HG03066 (cell line): ENCODE measurements at regions not wholly inside any gene's neighbourhood (a gene's known extent, or its start where the extent isn't known, plus 50 kb on each side); places are given as distances from the start of the nearest gene placed in this dataset.
"Not testable (repeated sequence)": the region's sequence is repeated elsewhere in the genome, so short reads cannot be mapped to it uniquely, and the experiment has no call there.

Source experiments
- ATAC-seq: cut with Tn5 transposase; IDR thresholded peaks from one replicate; pipeline ENCODE4 v1.9.1; 2021; ENCODE audit warnings: low read depth; ENCODE audit not compliant: unreplicated experiment

DNA sequence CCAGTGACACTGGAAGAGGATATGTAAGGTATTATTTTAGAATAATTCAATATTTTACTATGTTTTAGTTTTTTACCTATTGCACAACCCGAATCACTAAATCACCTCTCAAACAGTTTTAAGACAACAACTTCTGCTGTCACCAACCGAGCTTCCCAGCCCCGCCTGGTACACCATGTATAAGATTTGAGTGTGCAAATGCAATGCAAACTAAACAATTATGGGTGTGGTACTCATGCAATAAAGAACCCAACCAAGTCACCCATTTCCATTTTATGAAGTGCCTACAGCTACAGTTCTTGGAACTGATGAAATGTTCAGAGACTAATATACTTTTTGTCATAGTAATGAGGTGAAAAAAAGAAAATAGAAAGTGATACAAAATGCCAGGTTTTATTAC is 256.2 kb downstream of the TAFA4 start:
- no peak for ATAC-seq

DNA sequence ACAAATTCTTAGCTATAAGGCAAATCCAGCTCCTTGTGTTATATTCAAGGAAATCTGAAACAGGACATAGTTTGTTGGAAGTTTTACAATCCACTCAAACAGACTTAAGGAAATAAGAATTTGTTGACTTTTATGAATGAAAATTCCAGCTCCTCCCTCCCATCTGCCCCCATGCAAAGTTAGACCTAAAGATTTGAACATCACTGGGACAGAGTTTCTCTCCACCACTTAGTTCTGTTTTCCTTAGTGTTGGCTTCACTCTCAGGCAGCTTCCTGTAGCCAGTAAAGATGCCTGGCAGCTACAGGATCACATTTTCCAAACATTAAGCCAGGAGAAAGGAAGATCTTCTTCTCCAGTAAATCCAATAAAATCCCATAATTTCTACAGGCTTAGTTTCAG is 265.0 kb downstream of the TAFA4 start:
- ATAC-seq = no peak

DNA sequence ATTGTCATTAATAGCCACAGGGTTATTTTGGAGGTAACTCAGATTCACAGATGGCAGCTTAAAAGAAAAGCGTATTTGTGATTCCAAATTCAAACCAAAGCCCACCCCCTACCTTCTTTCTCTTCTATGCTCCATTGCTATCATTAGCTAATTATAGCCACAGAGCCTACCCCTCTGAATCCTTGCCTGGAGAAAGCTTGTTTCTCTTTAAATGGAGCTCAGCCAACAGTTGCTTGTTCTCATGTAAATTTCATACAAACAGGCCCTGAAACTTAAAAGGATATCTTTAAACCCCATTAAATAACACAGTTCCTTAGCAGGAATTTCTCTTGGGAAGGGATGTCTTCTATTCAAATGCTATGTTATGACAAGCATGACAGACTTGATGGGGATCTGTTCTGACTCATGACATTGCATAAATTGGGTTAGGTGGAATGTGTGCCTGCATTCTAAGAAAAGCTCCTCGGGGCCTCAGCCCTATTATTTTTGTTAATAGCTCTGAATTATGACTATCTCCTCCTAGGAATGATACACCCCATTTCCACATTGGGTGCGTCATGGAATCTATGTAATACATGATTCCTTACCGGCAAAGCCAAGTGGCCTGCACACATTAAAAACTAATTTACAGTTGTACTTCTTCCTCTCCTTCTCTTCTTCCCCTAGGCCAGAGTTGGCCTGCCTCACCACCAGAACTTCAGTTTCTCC is 265.8 kb downstream of the TAFA4 start:
- no peak for ATAC-seq

DNA sequence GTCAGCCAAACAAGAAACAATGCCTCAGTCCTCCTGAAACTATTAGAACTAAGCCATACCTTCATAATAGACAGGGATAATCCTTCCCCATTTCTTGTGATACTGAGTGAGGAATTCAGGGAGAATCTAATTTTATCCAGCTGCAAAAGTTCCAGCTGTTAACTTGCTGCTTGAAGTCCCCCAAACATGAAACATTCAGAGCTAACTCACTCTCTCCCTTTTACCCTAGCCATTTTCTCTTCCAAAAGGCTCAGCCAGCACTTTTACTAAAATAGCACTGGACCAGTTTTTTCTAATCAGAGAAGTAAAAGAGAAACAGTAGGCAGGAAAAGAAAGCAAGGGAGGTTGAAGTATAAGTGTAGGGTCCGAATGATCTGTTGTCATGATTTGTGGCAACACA is 268.1 kb downstream of the TAFA4 start:
- ATAC-seq = no peak

DNA sequence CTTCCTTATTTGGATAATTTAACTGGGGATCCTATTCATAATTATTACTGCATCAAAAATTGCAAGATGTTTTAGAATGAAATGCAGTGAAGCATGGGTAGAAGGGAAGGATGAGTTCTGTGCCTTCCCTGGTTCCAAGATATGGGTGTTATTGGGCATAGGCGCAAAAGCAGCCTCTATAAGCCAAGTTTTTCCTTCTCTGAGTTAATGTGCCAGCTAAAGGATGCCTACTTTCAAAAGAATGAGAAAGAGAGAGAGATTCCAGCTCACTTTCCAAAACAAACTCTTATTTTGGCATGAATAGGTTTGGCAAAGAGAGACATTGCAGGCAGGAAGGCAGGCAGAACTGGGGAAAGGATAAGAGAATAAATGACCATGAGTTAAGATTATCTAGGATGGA is 270.2 kb downstream of the TAFA4 start:
- no peak for ATAC-seq

DNA sequence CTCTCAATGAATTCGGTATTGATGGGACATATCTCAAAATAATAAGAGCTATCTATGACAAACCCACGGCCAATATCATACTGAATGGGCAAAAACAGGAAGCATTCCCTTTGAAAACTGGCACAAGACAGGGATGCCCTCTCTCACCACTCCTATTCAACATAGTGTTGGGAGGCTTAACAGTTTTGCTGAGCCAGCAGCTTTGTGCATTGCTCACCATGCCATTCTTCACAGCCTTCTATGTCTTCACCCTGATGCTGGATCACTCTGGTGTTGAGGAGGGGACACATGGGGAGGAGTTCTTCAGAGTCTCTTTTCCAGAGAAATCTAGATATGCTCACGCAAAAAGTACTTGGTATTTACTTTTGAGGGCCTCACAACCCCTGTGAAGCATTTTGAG is 281.7 kb downstream of the TAFA4 start:
- ATAC-seq = not testable (repeated sequence)

DNA sequence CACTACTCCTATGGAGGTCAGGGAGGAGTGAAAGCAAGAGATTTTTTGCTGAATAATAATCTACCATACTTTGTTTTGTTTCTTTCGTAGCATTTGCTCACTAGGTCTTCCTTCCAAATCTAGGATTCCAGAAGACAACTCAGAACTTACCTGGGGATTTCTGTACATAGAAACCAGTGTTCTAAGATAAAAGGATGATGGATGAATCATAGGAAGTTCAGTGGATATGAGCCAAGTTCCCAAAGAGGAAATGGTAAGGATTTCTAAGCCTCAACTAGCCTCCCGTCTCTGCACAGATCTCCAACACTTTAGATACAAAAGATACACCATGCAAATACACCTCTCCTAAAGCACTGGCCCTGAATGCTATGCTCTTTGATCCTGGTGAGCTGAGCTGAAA is 283.9 kb downstream of the TAFA4 start:
- no peak for ATAC-seq

DNA sequence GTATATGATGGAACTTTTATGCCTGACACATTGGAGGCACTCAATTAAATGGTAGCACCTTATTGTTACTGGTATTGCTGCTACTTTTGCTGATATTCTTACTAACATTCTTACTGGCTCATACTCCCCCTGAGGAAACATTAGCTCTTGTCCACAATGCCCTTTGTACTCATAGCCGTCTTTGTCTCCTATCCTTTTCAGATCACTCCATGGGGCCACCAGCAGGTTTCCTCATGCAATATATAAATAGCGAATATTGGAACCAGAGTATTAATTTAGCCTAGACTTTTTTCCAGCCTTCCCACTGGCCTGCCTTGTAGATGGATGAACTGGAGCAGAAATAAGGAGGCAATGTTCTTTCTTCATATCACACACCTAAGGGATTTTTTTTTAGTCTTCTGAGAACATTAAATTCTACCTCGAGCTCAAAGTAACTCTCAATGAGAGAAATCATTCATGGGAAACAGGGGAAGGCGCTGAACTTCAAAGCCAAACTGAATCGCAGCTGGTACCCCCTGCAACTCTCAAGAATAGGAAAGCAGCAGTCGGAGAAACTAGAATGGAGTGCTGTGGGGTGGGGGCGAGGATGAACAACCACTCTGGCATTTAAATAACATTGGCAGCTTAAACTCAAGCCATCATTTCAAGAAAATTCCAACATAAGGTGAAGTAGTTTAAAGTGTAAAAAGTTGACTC is 300.3 kb downstream of the TAFA4 start:
- ATAC-seq = no peak

DNA sequence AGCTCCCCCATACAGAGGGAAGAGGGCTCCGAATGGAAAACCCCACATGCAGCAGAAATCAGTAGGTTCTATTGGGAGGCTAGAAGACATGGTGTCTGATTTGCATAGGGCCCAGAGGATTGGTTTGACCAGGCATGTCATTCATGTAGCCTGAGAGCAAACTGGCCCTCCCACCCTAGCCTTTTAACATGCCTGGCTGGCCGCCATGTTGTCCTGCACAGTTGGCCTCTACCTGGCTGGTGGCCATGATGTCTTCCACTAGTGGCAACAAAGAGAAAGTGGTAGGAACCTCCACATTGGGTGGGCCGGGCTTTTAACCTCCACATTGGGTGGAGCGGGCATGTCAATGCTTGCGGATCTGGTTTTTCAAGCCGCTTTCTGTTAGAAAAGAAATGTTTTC is 312.1 kb downstream of the TAFA4 start:
- ATAC-seq = no peak

DNA sequence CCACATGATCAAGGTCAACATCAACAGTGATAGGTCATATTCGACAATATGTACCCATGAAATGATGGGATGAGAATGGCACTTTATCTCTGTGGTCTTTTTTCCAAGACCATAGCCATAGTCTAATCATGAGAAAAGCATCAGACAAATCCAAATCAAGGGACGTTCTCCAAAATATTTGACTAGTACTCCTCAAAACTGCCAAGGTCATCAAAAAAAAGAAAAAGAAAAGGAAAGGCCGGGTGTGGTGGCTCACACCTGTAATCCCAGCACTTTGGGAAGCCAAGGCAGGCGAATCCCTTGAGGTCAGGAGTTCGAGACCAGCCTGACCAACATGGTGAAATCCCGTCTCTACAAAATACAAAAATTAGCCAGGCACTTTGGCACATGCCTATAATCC is 318.3 kb downstream of the TAFA4 start:
- ATAC-seq = no peak

DNA sequence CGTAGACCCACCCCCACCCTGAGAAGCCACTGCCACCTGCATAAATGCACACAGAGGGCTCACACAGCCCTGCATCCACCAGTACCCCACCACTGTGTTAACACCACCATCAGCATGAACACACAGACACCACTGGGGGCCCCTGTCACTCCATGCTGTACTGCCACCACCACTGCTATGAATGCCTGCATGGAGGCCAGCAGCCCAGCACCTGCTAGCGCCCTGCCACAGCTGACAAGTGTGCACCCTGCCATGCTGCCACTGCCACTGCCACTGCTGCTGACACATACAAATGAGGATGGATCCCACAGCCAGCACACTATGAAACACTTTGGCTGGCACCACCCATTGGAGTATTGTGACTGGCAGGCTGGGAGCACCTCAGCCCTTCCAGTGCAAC is 361.0 kb downstream of the TAFA4 start:
- ATAC-seq = no peak

DNA sequence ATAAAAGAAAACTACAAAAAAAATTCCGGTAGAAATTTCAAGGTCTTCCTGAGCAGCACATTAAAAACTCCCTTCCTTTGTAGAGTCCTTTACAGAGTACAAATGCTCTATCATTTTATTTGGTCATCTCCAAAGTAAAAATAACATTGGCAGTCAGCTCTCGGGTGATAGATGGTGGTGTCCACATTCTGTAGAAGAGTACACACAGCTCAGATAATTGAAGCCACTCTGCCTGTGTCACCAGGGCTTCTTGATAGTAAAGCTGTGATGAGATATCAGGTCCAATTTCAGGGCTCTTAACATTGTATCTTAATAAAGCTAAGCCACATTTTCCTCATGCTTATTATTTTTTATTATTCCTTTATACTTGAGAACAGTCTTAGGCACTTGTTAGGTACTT is 371.6 kb downstream of the TAFA4 start:
- ATAC-seq = no peak

DNA sequence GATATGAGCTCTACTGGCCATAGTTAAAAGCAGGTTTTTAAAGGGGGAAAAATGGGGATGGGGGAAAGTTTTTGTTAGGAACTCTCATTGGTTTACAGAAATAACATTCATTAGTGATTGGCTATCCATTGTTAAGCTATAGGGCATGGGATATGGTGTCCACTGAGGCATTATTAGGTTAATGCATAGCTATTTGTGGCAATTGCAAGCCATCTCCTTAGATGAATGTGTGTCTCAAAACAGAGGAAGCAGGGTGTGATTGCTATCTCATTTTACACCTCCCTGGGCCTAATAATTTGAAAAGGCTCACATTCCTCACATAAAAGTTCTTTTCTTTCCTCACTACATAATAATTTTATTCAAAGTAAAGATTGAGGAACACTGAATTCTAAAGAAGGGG is 396.6 kb downstream of the TAFA4 start:
- ATAC-seq = no peak

DNA sequence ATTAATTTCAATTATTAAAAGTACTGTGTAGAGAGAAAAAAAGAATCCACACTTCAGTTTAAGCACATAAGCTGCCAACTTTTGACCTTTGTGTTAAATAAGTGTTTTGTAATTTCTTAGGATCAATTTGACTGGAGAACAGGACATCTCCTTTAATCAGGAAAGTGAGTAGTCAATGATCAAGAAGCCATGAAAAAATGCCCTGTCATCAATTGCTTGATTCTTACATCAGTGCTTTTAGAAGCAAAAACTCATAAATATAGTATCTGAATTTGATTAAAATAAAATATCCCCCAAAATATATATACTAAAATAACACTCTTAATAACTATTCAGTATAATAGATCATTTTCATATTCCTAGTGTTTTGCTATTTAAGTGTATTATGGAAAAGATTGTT is 409.0 kb downstream of the TAFA4 start:
- no peak for ATAC-seq

DNA sequence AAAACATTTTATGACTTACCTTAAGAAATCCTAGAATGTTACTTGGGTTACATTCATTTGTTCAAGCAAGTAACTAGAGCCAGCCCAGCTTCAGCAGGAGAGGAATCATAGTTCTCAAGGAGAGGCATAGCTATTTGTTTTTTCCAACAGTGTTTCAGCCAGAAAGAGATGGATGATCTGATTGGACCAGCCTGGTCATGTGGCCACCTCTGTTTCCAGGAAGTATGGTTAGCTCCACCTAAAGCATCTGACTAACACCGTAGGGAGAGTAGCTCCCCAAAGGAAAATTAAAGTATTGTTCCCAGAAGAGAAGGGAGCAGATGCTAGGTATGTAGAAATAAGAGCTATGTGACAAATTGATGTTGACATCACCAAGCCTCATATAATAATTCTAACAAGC is 417.1 kb downstream of the TAFA4 start:
- no peak for ATAC-seq

DNA sequence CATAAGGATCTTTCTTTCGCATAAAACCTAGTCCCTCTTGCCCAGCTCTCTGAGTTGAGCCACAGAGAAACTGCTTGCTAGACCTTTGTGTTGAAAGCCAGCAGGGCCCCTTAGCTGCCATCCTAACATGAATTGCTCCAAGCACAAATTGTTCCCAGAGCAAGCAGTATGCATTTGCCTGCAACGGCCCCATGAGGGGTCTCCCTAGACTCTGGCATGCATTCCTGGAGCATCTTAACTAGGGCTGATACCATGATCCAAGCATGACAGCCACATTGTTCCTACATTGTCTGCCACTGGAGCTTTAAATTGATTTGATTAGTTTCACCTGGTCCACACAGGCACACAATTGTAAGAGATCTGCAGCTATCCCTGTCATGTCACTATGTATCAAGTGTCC is 428.1 kb downstream of the TAFA4 start:
- ATAC-seq = no peak

DNA sequence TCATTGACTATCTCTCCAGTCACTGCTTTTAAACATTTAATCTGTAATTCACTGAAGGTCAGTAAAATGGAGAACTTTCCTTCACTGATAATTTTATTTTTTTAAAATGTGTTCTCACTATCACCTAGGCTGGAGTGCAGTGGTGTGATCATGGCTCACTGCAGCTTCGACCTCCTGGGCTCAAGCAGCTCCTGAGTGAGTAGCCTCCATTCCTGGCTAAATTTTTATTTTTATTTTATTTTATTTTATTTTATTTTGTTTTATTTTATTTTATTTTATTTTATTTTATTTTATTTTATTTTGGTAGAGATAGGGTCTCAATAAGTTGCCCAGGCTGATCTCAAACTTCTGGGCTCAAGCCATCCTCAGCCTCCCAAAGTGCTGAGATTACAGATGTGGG is 446.5 kb downstream of the TAFA4 start:
- not testable (repeated sequence) for ATAC-seq

DNA sequence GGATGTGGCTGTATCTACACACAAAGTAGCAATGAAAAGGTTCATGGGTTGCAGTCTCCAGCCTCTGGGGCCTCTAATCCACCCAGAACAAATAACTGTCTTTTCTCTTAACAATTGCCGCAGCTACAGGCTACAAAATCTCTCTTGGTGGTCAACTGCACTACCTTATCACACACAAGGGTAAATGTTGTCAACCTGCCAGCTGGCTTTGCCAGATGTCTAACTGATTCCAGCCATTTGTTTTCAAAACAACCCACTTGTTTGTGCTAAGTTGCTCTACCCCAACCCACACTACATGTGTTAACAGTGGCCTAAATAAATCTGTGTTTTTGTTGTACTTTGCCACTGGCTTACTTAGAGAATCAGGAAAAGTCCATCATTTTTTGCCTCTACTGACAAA is 447.3 kb downstream of the TAFA4 start:
- no peak for ATAC-seq

DNA sequence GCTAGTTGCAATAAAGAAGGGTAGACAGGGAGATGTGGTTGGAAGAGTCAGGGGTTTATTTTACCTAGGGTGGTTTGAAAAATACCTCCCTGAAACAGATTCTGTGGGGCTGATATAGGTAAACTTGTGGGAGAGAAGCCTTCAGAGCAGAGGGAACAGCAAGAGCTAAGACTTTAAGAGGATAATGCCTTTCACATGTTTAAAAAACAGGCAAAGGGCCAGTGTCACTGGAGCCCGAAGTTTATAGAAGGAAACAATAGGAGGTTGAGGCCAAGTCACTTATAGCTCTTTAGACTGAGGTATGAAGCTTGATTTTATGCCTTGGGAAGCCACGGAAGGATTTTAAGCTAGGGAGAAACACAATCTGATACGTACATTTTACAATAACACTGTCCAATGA is 448.7 kb downstream of the TAFA4 start:
- ATAC-seq = no peak

DNA sequence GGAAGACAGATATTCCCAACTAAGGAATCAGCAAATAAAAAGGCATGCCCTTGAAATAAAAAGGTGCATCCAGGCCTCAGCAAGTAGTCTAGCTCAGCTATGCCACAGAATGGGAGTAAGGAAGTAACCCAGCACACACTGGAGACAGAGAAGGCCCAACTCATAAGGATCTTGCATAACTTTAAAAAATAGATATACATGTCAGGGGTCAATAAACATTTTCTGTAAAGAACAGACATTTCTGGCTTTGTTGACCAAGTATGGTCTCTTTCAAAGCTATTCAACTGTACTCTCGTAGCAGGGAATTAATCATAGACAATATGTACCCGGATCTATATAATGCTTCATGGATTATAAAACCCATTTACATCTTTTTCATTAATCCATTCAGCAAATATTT is 449.3 kb downstream of the TAFA4 start:
- ATAC-seq = no peak

DNA sequence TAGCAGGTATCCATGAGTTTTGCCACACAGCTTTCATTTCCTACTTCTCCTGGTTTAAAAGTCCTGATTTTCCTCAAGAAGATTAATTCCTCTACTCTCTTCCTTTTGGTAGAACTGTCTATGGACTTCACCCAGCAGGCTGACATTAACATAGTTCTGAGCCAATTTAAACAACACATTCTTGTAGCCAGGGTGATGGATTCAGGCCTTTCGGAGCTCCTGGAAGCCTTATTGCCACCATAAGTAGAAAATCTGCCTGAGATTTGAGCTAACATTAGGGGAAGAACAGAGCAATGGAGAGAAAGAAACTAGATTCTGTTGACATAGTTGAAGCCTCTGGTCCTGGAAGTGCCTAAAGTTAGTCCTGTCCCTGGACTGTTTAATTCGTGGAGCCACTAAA is 449.8 kb downstream of the TAFA4 start:
- no peak for ATAC-seq

DNA sequence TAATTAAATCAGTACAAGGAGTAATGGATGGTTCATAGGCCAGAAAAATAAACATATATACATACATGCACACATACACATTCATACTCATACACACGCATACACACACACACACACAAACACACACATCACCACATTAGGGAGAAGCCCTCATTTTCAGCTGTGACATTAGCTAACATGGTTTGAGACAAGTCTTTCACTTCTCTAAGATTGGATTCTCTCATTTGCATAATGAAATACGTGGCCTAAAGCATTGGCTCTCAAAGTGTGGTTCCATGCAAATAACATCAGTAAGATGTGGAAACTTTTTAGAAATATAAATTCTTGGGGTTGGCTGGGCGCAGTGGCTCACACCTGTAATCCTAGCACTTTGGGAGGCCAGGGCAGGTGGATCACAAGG is 452.6 kb downstream of the TAFA4 start:
- no peak for ATAC-seq
